ENCODE measurements at regions not wholly inside any gene's neighbourhood (a gene's known extent, or its start where the extent isn't known, plus 50 kb on each side); places are given as distances from the start of the nearest gene placed in this dataset.

- TF ChIP-seq CTCF (IDR thresholded peaks at IDR 0.05), result no peak
- no peak for TF ChIP-seq POLR2A (IDR thresholded peaks at IDR 0.05)
These were observed 299.1 kb downstream of the ZNF536 start for GRCh38 chr19:30671367-30671619.

All from prostate gland (tissue), 2 donors.